Sigmoid colon (tissue), 4 donors: ENCODE measurements at regions not wholly inside any gene's neighbourhood (a gene's known extent, or its start where the extent isn't known, plus 50 kb on each side); places are given as distances from the start of the nearest gene placed in this dataset.

Source experiments
- EP300 ChIP-seq, 4 donors: sonication (generic); formaldehyde crosslinking; IDR thresholded peaks; one replicate each; pipeline ENCODE4 v1.6.1; 2017; ENCODE audit warnings: antibody characterized with exemption in 4 of 4
- POLR2A ChIP-seq, 2 donors: fragments of 450-650 bp; IDR thresholded peaks; one replicate each; pipeline ENCODE4 v1.6.1; 2016; ENCODE audit warnings: antibody characterized with exemption in 2 of 2, mild to moderate bottlenecking in 2 of 2, moderate library complexity in 2 of 2
- POLR2AphosphoS5 ChIP-seq, 4 donors: sonication (generic); formaldehyde crosslinking; IDR thresholded peaks; one replicate each; pipeline ENCODE4 v1.6.1; 2017; ENCODE audit warnings: antibody characterized with exemption in 4 of 4
- TF ChIP-seq, protein P1 (sequence below), 4 experiments: fragments of 450-650 bp in 3 of 4; fragments of 200-600 bp in 1 of 4; IDR thresholded peaks; one replicate each; pipeline ENCODE4 v1.5.1; 2016 to 2019; ENCODE audit warnings: antibody characterized with exemption in 4 of 4, mild to moderate bottlenecking in 3 of 4, moderate library complexity in 2 of 4

DNA sequence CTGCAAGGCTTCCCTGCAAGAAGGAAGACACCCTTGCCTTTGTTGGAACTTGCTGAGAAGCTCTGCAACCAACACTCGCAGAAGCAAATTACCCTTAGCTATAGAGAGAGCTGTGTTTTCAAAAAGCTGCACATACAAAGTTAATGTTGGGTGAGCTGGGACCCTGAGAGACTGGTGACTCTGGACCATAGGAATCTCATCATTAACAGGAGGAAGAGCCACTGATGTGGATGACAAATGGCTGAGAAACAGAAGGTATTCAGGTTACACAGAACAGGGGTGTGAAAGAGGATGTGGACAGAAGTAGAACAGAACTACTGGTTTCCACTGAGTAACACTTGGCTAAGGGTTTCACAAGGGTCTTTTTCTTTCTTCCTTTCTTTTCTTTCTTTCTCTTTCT lies 493.5 kb downstream of the IRX1 start:
- TF ChIP-seq, protein P1, sequence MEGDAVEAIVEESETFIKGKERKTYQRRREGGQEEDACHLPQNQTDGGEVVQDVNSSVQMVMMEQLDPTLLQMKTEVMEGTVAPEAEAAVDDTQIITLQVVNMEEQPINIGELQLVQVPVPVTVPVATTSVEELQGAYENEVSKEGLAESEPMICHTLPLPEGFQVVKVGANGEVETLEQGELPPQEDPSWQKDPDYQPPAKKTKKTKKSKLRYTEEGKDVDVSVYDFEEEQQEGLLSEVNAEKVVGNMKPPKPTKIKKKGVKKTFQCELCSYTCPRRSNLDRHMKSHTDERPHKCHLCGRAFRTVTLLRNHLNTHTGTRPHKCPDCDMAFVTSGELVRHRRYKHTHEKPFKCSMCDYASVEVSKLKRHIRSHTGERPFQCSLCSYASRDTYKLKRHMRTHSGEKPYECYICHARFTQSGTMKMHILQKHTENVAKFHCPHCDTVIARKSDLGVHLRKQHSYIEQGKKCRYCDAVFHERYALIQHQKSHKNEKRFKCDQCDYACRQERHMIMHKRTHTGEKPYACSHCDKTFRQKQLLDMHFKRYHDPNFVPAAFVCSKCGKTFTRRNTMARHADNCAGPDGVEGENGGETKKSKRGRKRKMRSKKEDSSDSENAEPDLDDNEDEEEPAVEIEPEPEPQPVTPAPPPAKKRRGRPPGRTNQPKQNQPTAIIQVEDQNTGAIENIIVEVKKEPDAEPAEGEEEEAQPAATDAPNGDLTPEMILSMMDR (IDR thresholded peaks at IDR 0.05) = no peak
- TF ChIP-seq POLR2AphosphoS5 (IDR thresholded peaks at IDR 0.05) (no peak), EP300 (IDR thresholded peaks at IDR 0.05) (no peak), POLR2A (IDR thresholded peaks at IDR 0.05) (no peak)
